ENCODE measurements at regions not wholly inside any gene's neighbourhood (a gene's known extent, or its start where the extent isn't known, plus 50 kb on each side); places are given as distances from the start of the nearest gene placed in this dataset.

DNA sequence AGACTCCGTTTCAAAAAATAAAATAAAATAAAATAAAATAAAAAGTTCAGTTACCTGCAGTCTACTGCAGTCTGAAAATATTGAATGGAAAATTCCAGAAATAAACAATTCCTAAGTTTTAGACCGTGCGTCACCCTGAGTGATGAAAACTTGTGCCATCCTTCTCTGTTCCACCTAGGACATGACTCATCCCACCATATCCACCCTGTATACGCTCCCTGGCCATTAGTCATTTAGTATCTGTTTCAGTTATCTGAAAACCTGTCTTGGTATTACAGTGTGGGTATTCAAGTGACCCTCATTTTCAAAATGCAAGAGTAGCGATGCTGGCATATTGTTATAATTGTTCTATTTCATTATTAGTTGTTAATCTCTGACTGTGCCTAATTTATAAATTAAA is 51.8 kb upstream of the TEX48 start:
- DNase-seq (ENCODE audit: low read depth): peak; percentile 85

DNA sequence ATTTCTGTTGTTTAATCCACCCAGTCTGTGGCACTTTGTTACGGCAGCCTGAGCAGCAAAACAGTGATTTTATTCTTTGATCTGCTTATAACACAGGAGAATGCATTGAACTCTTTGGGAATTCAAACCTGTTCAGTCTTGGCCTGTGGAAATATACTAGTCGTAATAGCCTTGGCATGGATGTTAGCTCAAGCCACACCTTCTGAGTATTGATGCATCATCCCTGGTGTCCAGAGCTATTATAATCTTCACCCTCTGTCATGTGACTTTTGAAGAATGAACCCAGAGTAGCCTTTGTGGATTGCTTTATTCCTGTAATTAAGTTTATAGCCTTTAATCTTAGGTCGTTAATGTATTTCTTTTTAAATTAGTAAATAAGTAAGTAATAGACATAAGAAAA is 50.8 kb upstream of the TEX48 start:
- peak; percentile 64 for DNase-seq (ENCODE audit: low read depth)
